ENCODE measurements at regions not wholly inside any gene's neighbourhood (a gene's known extent, or its start where the extent isn't known, plus 50 kb on each side); places are given as distances from the start of the nearest gene placed in this dataset.

GRCh38 chr1:227487606-227488005 lies 75.8 kb upstream of the ZNF678 start:
- TF ChIP-seq EZH2 (IDR thresholded peaks at IDR 0.05; ENCODE audit: insufficient read depth, poor library complexity, severe bottlenecking) (no peak), EZH2phosphoT487 (IDR thresholded peaks at IDR 0.05; ENCODE audit: insufficient read depth, low read depth) (no peak)
